ENCODE measurements at regions not wholly inside any gene's neighbourhood (a gene's known extent, or its start where the extent isn't known, plus 50 kb on each side); places are given as distances from the start of the nearest gene placed in this dataset.

DNA sequence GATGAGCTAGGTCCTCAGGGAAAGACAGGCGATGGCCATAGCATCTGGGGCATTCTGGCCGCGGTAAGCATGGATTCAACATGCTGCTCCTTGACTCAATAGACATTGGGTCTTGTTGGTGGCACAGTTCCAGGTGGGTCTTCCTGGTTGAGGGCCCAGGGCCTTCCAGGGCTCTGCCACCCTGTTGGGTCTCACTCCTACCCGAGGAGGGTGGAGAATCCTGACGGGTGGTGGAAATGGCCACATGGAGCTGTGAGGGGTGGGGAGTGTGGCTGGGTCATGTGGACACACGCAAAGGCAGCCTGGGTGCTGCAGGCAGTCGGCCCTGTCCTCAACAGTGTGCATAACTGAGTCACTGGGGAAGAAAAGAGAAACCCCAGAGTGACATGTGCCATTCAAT, 148.1 kb downstream of the KIF26A start:
- H3K27ac ChIP-seq (ENCODE audit: extremely low read depth, low read depth, low read length) = no peak overlapping the region
- H3K36me3 ChIP-seq (ENCODE audit: control insufficient read depth, insufficient read depth, low read length) = no peaks in the 10 kb centered on the region
- WGBS (ENCODE audit: insufficient coverage, low coverage, missing lambda C conversion rate) = 0% methylated on average over 3 of the region's 7 CpGs
- DNase-seq (ENCODE audit: extremely low read depth in 1 of 4, low spot score in 3 of 4) = no peak
- no TSS peak for BruUV-seq (replicated peaks)
- H3K9me3 ChIP-seq (replicated peaks; ENCODE audit: control insufficient read depth, insufficient read depth, low read depth, low read length) = no peaks in the 10 kb centered on the region; the same call in 1 of the 2 replicates
- H2AFZ ChIP-seq (ENCODE audit: low read depth, low read length) = no peak overlapping the region
- no peak for FAIRE-seq
- H3K4me1 ChIP-seq (replicated peaks in 1 of 2; ENCODE audit: control insufficient read depth in 2 of 2, insufficient read depth in 2 of 2, low read length in 2 of 2) = no peaks in the 10 kb centered on the region
- ChIA-PET CTCF (ENCODE audit: low intra/inter-chr PET ratio) (no interaction called here), POLR2A (no interaction called here)
- no peaks in the 10 kb centered on the region for H4K20me1 ChIP-seq (replicated peaks; ENCODE audit: control insufficient read depth, insufficient read depth, low read length)
- no peaks in the 10 kb centered on the region for H3K9me1 ChIP-seq (ENCODE audit: control insufficient read depth, insufficient read depth, low read length)
- no peak overlapping the region for H3K4me3 ChIP-seq
- intact Hi-C loops (cut with micrococcal nuclease) = no loop called here
- no peak overlapping the region for H3K9ac ChIP-seq (ENCODE audit: insufficient read depth in 1 of 2, low read depth in 2 of 2, low read length in 2 of 2)
- no peak overlapping the region for H3K4me2 ChIP-seq (ENCODE audit: insufficient read depth, low read length)
- TF ChIP-seq NFXL1 (CRISPR knock-in tag; IDR thresholded peaks at IDR 0.05) (no peak), ZC3H4 (CRISPR knock-in tag; IDR thresholded peaks at IDR 0.05; ENCODE audit: borderline replicate concordance) (no peak), CBFB (CRISPR knock-in tag; IDR thresholded peaks at IDR 0.05) (no peak), ILK (tag; IDR thresholded peaks at IDR 0.05; ENCODE audit: borderline replicate concordance, low read depth) (no peak), TOE1 (IDR thresholded peaks at IDR 0.05; ENCODE audit: borderline replicate concordance) (no peak), TOE1 (CRISPR knock-in tag; IDR thresholded peaks at IDR 0.05; ENCODE audit: borderline replicate concordance, low read depth) (no peak), ZFP91 (CRISPR knock-in tag; IDR thresholded peaks at IDR 0.05) (no peak)
- TF ChIP-seq, protein P1, sequence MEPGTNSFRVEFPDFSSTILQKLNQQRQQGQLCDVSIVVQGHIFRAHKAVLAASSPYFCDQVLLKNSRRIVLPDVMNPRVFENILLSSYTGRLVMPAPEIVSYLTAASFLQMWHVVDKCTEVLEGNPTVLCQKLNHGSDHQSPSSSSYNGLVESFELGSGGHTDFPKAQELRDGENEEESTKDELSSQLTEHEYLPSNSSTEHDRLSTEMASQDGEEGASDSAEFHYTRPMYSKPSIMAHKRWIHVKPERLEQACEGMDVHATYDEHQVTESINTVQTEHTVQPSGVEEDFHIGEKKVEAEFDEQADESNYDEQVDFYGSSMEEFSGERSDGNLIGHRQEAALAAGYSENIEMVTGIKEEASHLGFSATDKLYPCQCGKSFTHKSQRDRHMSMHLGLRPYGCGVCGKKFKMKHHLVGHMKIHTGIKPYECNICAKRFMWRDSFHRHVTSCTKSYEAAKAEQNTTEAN (CRISPR knock-in tag; IDR thresholded peaks at IDR 0.05) = no peak
- in situ Hi-C loops (cut with MboI) = no loop called here
- ATAC-seq = no peak
- no peaks in the 10 kb centered on the region for H3K79me2 ChIP-seq (ENCODE audit: control insufficient read depth, insufficient read depth, low read length)
- no peaks in the 10 kb centered on the region for H3K27me3 ChIP-seq (ENCODE audit: control insufficient read depth in 2 of 2, insufficient read depth in 2 of 2, low read length in 2 of 2)

Measured in K562 (cell line).